Activated gamma-delta T cell treated with Interleukin-2 at 50 U/mL for 16 hours (primary cell): ENCODE measurements at regions not wholly inside any gene's neighbourhood (a gene's known extent, or its start where the extent isn't known, plus 50 kb on each side); places are given as distances from the start of the nearest gene placed in this dataset.

ENCODE experiments used
- DNase-seq: peaks from one replicate; pipeline ENCODE4 v3.0.0-alpha.2; 2020

DNA sequence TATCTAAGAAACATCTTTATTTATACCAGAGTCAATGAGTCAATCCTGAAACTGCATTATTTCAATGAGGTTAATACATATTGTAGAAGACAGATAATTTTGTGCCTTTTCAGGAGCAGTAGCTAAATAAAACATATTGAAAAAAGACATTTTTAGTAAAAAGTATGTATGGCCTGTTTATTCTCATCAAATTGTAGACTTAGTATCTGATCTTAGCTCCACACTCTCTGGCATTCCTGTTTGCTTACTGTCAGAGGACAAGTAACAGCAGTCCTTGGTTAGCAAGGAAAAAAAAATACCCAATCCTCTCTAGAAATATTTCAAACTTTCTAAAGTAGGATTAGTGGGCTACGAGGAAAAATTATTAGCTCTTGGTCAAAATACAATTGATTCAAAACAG is 50.5 kb upstream of the GUCY1A1 start:
- DNase-seq: no peak

GRCh38 chr4:155615081-155615887 is 51.4 kb upstream of the GUCY1A1 start:
- no peak for DNase-seq

DNA sequence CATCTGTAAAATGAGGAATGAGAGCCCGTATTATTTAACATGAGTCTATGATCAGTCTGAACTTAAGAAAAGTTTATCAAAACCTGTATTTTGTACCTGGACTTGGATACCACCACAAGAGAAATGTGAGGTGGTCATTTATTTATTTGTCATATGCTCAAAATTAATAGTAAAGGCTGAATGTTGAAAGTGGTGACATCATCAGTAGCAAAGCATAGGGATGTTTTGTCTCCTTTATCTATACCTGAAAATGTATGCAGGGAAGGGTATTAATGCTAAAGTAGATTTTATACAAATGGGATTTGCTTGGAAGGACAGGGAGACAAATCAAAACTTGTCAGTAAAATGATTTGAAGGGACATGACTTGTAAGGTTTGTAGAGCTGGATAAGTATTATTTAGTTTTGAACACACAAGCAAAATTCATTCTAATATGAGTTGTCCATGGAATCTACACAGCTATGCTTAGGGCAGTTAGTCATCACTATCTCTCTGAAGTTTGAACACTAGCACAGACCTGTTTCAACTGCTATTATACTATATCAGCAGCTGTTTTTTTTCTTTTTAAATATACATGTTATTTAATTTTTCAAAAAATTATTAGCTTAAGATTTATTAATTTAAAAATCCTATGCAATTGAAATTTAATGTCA is 52.4 kb upstream of the GUCY1A1 start:
- no peak for DNase-seq

DNA sequence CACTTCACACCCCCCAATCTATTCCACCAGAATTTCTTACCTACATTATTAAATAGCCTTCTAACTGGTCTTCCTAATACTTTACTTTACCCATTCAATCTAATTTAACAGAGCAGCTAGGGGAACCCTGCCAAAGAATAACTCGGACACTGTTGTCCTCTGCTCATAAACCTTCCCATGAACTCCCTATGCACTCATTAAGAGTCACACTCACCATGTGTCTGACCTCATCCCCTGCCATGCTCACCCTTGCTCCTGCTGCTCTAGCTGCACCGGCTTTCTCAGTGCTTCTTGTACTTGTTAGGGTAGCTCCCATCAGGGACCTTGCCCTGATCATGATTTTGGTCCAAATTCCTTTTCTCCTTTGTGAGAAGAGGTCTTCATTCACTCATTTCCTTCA is 54.6 kb upstream of the GUCY1A1 start:
- no peak for DNase-seq

GRCh38 chr4:155611501-155611900 is 55.1 kb upstream of the GUCY1A1 start:
- DNase-seq: no peak

DNA sequence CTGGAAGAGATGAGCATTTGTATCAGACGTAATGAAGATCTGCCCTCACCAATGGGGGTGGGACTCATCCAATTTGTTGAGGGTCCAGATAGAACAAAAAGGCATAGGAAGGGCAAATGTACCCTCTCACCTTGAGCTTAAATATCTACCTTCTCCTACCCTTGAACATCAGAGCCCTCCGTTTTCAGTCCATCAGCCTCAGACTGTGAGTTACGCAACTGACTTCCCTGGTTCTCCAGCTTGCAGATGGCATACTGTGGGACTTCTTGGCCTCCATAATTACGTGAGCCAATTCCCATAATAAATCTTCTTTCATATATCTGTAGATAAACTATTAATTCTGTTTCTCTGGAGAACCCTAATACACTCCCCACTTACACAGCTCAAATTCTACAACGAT is 56.5 kb upstream of the GUCY1A1 start:
- no peak for DNase-seq

DNA sequence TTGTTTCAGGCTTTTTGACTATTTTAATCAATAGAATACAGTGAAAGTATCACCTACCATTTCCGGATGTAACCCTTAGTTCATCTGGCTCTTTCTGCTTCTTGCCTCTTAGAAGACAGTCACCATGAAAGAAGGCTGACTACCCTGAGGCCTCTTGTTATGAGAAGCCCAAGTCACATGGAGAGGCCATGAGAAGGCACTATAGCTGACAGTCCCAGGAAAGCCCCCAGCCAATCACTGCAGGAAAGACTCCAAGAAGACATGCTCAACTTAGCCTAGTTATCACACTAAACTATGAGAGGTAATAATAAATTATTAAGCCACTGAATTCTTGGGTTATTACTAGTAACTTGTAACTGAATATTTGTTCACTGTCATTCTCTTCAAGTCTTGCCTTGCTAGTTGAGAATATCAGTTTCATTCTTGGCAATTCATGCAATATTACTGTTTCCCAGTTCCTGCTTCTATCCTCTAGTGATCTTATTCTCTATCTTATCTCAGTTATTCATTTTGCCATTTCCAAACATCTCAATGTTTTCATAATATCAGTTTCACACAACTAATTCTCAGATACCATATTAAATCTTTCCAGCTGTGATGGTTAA is 57.1 kb upstream of the GUCY1A1 start:
- DNase-seq: no peak

DNA sequence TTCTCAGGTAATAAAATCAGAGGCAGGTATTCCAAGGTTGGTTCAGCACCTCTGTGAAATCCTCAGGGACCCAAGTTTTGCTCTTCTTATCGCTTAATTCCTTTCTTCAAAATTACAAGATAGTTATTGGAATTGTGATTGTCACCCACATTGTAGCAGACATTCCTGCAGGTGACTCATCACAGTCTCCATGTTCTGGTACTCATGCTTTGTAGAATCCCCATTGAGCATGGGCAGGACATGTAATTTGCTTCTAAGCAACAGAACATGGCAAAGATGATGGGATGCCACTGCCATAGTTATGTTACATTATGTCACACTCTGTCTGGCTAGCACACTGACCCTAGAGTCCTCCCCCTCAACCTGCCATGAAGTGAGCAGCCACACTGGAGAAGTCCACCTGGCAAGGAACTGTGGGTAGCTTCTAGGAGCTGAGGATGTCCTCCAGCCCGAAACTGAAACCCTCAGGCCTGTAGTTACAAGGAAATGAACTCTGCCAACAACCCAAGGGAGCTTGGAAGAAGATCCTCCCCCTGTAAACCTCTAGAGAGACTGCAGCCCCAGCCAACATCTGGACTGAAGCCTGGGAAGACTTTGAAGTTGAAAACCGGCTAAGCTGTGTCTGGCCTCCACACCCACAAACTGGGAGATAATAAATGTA is 58.3 kb upstream of the GUCY1A1 start:
- DNase-seq: no peak

GRCh38 chr4:155607481-155607880 is 59.2 kb upstream of the GUCY1A1 start:
- DNase-seq: no peak

DNA sequence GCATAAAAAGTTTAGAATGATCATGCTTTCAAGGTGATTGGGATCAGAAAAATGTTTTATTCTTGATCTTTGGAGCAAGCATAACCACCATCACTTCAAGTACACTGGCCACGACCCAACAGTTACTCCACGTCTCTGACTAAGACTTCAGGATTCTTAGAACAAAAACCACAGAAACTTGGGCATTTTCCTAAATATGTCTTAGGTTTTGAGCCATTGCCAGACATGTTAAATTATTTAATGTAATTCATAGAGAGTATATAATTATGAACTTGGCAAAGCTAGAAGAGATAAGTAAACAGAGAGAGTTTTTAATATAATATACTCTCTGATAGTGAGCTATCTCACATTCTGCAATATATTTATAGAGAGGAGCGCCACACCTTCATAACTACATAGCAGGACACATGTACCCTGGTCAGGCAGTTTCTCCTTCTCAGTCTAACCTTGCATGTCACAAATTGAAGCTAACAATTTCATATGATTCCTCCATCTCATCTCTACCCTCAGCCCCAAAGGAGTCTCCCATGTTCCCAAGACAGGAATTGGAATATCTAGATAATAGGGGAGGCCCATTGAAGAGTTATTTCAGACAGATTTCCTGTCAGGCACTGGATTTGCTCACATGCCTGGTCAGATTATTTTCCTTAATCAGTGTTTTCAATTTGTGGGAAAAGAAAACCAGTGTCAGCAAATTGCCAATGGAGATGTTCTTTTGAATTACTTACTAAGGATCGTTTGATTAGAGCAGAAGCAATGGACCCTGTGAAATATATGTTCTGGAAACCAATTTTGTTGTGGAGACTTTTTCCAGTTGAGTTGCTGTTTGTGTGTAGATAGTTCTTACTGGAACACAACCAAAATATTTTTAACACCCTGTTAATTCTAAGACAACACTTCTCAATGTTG is 61.7 kb upstream of the GUCY1A1 start:
- no peak for DNase-seq

- no peak for DNase-seq
Measured at GRCh38 chr4:155603360-155603891, 63.2 kb upstream of the GUCY1A1 start.

DNA sequence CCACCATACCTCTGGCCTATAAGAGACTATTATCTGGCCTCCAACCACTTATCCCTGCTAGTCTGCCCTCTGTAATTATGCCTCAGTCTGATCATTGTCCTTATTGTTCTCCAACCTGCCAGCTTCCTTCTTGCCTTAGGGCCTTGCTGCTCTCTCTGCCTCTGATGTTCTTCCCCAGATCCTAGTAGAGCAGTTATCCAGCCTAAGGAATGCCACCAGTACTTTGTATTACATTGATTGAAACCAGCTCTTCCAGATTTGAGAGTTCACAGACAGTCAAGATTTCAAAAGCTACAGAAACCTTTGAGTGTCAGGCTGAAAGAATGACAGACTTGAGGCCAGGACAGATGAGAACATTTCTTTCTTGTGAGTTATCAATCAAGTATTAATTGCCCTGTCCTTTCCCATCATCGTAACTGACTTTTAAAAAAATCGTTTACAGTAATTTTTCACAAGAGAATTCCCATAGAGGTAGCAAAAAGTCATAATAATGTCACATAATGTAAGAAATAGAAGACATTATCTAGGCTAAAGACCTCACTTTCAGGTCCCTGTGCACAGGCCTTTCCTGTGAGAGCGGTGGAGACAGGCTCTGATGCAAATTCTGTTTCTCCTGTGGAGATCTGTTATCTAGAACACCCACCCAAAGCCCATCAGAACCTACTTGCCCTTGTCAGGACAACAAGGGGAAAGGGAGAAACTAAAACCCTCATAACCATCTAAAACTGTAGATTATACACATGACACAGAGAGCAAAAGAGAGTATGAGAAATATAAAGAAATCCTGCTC is 64.1 kb upstream of the GUCY1A1 start:
- DNase-seq: no peak

DNA sequence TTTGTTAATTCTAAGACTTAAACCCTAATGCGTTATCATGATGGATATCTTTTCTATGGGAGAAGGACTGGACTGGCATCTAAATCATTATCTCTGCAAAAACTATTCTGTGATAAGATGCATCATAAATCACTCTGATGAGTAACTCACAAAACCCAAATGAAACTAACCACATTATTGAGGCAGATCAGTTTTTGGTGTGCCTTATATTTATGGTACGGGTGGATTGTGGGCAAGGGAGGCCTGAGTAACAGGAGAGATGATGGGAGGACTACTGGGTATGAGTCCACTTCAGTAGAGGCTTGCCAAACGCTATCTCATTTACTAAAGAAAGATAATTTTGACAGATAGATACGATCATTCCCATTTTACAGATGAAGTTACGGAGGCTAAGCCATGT is 66.4 kb upstream of the GUCY1A1 start:
- DNase-seq: no peak

- no peak for DNase-seq
Measured at GRCh38 chr4:155599596-155599995, 67.1 kb upstream of the GUCY1A1 start.

DNA sequence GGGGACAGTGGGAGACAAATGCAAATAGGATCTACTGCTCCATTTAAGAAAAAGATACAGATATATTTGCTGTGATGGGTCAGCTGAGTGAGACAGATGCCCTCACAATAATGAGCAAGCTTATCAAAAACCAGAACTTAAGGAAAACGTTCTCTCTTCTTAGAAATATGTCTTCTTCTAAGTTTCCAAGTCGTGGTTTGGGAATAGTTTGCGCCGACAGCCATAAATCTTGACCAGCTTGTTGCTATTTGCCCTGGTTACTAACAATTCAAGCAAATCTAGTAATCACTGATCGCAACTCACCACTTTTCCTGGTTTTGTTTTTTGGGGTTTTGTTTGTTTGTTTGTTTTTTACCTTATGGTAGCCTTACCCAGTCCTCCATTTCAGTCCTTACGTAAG is 67.6 kb upstream of the GUCY1A1 start:
- DNase-seq: no peak

GRCh38 chr4:155597933-155598451 is 68.7 kb upstream of the GUCY1A1 start:
- no peak for DNase-seq

- no peak for DNase-seq
Measured at GRCh38 chr4:155597281-155597680, 69.4 kb upstream of the GUCY1A1 start.

DNA sequence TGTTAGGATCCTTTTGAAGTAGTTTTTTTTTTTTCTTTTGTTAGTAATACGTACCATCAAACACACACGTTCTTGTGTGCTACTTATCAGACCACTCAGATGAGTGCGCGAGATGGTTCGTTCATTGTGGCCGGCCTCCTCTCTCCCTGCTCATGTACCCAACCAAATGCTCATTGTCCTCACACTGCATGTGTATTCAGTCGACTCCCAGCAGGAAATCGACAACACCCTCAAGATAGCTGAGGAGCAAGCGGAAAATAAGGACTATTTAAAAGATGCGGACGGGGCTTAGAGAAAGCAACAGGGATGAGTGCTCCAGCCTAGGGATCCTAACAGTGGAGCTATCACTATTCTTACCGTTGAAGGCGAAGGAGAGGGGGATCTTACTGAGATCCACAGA is 72.9 kb upstream of the GUCY1A1 start:
- no peak for DNase-seq

DNA sequence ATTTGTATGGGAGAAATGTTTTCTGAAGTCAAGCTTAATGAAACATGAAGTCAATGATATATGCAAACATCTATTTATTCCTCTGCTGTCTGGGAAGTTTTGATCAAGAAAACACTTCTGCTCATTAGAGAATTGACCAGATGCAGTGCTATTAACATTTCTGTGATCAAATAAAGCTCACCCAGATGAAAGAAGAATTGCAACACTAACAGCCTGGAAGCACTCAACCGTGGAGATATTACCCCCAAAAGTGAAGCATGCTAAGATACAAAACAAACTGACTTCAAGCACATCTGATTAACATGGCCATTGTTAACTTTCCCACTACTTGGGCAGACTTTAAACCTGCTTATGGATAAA is 73.7 kb upstream of the GUCY1A1 start:
- DNase-seq: no peak

GRCh38 chr4:155592179-155592937 is 74.3 kb upstream of the GUCY1A1 start:
- DNase-seq: no peak

DNA sequence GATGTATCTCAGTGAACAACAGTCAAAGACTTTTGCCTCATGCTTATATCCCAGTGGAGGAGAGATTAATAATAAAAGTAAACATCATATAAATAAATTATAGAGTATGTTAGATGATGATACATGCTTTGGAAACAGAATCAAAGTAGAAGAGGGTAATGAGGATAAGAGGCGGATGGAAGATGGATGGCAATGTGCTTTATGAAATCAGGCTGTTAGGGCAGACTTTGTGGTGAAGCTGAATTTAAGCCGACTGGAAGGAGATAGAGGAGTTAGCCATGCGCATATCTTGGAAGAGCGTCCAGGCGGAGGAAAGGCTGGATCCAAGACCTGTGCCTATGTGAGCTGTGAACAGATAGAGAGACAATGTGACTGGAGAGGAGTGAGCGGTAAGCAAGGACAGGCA is 74.9 kb upstream of the GUCY1A1 start:
- DNase-seq: no peak
